HG03442 (cell line): ENCODE measurements at regions not wholly inside any gene's neighbourhood (a gene's known extent, or its start where the extent isn't known, plus 50 kb on each side); places are given as distances from the start of the nearest gene placed in this dataset.
A peak's percentile ranks its signal among the peaks of the same experiment; 100 is the strongest.

Experiments
- ATAC-seq: cut with Tn5 transposase; IDR thresholded peaks from one replicate; pipeline ENCODE4 v1.9.1; 2021; ENCODE audit warnings: mild to moderate bottlenecking, moderate library complexity; ENCODE audit not compliant: unreplicated experiment

GRCh38 chr13:91178099-91178498 lies 169.4 kb upstream of the MIR17HG start:
- no peak for ATAC-seq

GRCh38 chr13:91181892-91182291 lies 165.6 kb upstream of the MIR17HG start:
- no peak for ATAC-seq

GRCh38 chr13:91184244-91184926 lies 163.1 kb upstream of the MIR17HG start:
- no peak for ATAC-seq

GRCh38 chr13:91185294-91185863 lies 162.1 kb upstream of the MIR17HG start:
- no peak for ATAC-seq

GRCh38 chr13:91187522-91187921 lies 160.0 kb upstream of the MIR17HG start:
- no peak for ATAC-seq

GRCh38 chr13:91189506-91189905 lies 158.0 kb upstream of the MIR17HG start:
- ATAC-seq: no peak

GRCh38 chr13:91193358-91193757 lies 154.1 kb upstream of the MIR17HG start:
- ATAC-seq: no peak

GRCh38 chr13:91195789-91196188 lies 151.7 kb upstream of the MIR17HG start:
- ATAC-seq: no peak

GRCh38 chr13:91196958-91197357 lies 150.5 kb upstream of the MIR17HG start:
- peak; percentile 39 for ATAC-seq

- ATAC-seq: no peak
Observed at GRCh38 chr13:91199866-91200265, 147.6 kb upstream of the MIR17HG start.

- no peak for ATAC-seq
Observed at GRCh38 chr13:91200486-91200885, 147.0 kb upstream of the MIR17HG start.

- ATAC-seq: no peak
Observed at GRCh38 chr13:91203430-91203829, 144.1 kb upstream of the MIR17HG start.

- ATAC-seq: no peak
Observed at GRCh38 chr13:91207261-91207660, 140.2 kb upstream of the MIR17HG start.

GRCh38 chr13:91211510-91211909 lies 136.0 kb upstream of the MIR17HG start:
- ATAC-seq: no peak

GRCh38 chr13:91212231-91212630 lies 135.3 kb upstream of the MIR17HG start:
- no peak for ATAC-seq

- ATAC-seq: no peak
Observed at GRCh38 chr13:91214031-91214430, 133.5 kb upstream of the MIR17HG start.

GRCh38 chr13:91216928-91217700 lies 130.4 kb upstream of the MIR17HG start:
- ATAC-seq: no peak

GRCh38 chr13:91219201-91219600 lies 128.3 kb upstream of the MIR17HG start:
- ATAC-seq: no peak

- no peak for ATAC-seq
Observed at GRCh38 chr13:91220872-91221271, 126.6 kb upstream of the MIR17HG start.

GRCh38 chr13:91228108-91228507 lies 119.4 kb upstream of the MIR17HG start:
- ATAC-seq: no peak

- no peak for ATAC-seq
Observed at GRCh38 chr13:91228940-91229339, 118.5 kb upstream of the MIR17HG start.

GRCh38 chr13:91232716-91233115 lies 114.8 kb upstream of the MIR17HG start:
- no peak for ATAC-seq
